HS-5 (cell line): ENCODE measurements at regions not wholly inside any gene's neighbourhood (a gene's known extent, or its start where the extent isn't known, plus 50 kb on each side); places are given as distances from the start of the nearest gene placed in this dataset.
"Not testable (repeated sequence)": the region's sequence is repeated elsewhere in the genome, so short reads cannot be mapped to it uniquely, and the experiment has no call there.

ENCODE experiments used
- DNase-seq: peaks from one replicate; pipeline ENCODE4 v3.0.0-alpha.2; 2012; ENCODE audit warnings: low read depth

DNA sequence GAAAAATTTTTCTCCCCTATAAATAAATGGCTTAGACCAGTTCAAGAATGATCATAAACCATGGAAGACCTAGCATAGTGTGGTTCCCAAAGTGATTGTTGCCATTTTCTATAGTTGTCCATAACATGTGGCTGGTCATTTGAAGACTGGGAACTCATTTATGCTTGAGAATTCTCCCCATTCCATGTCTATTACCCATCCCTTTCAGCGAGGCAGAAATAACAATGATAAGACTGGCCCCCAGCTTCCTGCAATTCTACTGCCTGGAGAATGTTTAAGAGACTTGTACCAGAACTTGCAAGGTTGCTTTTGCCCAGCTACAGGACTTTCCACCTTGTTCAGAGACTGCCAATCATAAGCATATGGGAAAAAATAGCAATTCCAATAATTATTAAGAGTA lies 146.5 kb upstream of the CDH11 start:
- DNase-seq, result no peak

GRCh38 chr16:65263896-65264295 lies 142.0 kb upstream of the CDH11 start:
- no peak for DNase-seq

- no peak for DNase-seq
Measured at GRCh38 chr16:65260746-65261145, 138.9 kb upstream of the CDH11 start.

DNA sequence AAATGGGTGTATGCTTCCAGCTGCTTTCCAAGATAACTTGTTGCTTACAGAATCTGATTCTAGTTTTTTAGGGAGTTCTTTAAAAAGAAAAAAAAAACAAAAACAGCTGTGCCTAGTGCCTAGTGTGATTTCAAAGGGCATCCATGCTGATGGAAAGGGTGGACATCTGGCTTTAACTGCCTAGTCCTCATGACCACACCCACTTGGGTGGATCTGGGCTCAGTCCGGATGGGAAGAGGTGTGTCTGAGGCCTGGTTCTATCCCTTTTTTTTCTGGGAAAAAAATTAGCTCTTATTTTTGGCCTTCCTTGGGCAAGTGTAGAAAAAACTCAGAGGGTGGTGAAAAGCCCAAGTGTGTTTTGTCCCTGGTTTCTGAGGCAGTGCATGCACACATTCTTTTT lies 132.3 kb upstream of the CDH11 start:
- no peak for DNase-seq

GRCh38 chr16:65249768-65250167 lies 127.9 kb upstream of the CDH11 start:
- DNase-seq, result no peak

GRCh38 chr16:65244787-65245186 lies 122.9 kb upstream of the CDH11 start:
- DNase-seq, result no peak

DNA sequence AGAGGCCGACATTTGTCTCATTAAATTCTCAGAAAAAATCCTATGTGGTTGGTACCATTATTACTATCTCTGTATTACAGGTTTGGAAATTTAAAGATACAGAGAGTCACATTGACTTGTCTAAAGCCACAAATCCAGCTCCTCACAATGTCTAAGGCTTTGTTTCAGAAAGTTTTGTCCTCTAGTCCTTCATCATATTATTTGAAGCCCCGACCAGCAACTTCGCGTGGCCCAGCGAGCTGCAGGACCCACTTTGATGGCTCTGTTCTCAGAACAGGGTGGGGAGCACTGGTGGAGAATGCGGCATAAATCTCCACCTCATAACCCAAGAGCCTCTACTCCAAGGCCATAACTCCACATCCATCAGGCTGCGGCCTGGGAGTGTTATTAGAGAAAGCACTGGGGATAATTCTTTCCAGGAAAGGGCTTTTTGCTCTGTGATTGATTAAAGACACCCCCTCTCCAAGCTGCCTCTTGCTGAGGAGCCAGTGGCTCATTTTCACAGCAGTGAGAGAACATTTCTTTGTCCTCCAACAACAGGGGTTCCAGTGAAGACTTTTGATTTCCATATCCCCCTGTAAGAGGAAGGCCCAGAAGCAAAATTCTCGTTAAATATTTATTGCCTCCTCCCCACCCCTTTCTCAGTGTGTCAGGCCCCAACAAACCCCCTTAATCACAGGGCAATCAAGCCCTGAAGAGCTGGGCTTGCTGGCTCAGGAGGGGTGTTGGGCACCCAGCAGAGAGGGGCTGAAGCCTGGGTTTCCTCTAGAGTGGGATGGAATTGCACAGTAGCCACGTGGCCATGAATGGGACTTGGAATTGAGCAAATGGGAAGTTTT lies 113.7 kb upstream of the CDH11 start:
- DNase-seq, result no peak

- DNase-seq, result not testable (repeated sequence)
Measured at GRCh38 chr16:65234721-65235320, 113.0 kb upstream of the CDH11 start.

DNA sequence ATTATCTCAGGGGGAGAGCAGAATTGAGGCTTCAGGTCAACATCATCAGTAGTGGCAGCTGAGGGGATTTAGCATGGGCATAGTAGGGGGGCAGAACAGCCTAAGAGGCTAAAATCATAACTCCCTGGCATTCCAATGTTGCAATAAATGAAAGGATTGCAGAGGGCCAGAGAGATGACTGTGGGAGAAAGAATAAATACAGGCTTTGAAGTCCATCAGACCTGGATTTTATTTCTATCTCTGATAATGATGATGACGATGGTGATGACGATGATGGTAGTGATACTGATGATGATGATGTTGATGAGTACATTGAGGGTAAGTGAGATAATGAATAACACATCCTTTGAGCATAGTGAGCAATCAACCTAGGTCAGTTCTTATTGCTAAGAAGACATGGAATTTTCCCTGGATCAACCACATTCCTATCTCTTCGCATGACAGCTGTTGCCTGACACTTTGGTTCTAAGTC lies 107.4 kb upstream of the CDH11 start:
- peak; percentile 2 for DNase-seq

DNA sequence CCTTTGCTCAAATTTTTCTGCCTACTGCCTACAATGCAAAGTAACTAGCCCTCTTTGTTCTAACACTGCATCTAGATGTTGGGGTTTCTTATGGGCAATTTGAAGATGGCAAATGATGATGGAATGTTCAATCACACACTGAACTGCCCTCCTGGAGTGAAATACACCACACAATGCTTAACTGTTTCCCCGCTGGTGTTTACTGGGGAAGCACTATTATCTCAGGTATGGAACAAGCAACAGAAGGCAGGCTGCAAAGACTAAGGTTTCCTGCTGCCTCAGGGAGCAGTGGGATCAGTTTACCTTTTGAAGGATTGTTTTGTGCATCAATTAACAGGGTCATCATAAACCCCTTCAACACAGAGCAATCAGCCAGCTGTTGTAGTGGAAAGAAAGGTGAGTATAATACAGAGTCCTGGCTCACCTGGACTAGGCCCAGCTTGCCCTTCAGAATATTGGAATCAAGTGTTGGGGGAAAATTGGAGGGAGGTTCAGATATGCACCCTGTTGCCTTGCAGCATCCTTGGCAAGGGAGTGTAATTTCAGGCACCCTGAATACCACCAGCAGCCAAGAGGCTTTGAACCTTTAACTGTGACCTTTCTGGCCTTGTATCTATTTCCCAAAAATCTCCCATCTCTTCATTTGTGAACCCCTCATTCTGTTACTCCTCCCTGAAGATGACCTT lies 105.4 kb upstream of the CDH11 start:
- DNase-seq, result no peak

DNA sequence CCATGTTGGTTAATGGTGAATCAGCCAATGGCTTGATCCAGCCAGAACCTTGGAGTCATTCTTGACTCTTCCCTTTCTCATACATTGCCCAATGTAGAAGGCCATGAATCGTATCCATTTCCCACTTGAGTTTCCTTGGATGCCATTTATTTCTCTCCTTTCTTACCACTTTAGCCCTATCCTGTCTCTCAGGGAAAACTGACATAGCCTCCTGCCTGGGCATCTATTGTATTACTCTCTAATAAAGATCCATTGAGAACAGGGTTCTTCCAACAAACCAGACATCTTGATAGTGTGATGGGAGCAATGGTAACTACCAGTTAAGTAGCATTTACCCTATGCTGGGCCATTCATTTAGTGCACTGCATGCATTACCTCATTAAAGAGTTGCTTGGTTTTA lies 104.2 kb upstream of the CDH11 start:
- no peak for DNase-seq

DNA sequence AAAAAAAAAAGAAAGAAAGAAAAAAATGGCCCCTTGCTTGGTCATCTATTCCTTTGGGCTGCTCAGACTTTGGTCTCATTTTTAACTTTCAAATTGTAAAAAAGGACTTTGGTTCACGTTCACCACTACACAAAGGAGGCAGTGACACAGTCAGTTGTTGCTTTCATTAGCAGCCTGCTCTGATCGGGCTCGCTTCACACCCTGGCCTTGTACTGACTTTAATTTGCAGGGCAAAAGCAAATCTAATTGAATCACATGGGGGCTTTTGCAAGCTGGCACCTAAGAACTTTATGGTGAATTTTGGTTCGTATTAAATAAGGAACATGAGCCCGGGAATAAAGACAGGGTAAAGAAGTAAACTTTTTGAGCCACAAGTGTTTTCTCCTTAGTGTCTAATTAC lies 103.6 kb upstream of the CDH11 start:
- DNase-seq, result no peak

GRCh38 chr16:65224994-65225393 lies 103.1 kb upstream of the CDH11 start:
- no peak for DNase-seq

DNA sequence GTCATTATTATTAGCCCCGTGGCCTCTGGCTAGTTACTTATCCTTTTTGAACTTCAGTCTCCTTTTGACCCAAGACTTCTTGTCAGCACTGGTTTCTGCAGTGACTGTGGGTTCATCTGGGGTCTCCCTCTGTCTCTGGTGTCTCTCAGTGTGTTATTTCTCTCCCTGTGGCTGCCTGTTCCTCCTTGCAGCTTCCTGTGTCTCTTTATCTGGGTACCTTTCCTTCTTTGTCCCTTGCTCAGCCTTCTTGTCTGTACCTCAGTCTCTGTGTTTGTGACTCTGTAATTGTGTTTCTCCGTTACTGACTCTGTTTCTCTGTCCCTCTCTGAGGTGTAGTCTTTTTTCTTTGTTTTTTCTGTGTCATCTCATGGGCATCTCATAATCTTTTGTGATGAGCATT lies 102.6 kb upstream of the CDH11 start:
- DNase-seq, result no peak

DNA sequence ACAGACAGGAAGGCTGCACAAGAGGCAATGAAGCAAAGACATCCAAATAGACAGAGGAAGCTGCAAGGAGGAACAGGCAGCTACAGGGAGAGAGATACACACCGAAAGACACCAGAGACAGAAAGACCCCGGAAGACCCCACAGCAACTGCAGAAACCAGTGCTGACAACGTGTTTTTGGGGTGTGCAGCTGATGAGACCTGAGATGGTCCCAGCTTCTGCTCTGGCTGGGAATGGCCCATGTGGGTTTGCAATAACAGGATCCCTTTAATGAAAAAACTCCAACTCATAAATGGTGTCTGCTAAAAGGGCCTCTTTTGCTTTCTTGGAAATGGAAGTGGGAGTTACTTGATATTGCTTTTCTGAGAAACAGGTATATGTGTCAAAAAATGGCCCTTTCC lies 101.5 kb upstream of the CDH11 start:
- DNase-seq, result no peak

DNA sequence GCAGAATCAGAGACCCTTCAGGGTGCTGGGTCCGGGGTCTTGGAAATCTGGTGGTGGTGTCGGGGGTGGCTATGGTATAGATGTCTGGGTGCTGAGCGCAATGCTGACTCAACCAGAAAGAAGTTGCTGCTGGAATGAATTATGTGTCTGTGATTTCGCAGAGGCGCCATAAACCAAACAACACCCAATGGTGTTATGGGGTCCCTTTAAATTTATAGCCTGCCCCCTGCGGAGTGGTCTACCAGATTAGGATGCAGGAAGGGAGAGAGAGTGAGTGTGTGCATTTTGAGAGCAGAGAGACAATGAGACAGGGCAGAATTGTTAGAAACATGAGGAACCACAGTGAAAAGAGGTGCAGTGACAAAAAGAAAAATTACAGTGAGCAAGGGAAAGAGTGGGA lies 100.7 kb upstream of the CDH11 start:
- no peak for DNase-seq

DNA sequence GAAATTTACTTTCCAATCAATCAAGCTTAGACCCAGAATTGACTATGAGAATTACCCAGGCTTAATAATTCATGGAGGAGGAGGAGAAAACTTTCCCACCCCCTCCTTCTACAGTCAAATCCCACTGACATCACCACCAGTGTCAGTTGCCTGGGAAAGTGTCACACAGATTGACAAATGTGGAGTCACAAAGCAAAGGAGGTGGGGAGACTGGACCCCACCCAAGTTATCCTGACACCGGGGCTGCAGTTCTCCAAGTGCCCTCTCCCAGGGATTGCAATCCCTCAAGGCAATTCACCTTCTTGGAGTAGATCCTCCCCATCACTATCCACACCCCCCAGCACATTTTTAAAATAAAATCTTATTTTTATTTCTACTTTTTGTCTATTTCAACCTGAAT lies 100.2 kb upstream of the CDH11 start:
- no peak for DNase-seq

DNA sequence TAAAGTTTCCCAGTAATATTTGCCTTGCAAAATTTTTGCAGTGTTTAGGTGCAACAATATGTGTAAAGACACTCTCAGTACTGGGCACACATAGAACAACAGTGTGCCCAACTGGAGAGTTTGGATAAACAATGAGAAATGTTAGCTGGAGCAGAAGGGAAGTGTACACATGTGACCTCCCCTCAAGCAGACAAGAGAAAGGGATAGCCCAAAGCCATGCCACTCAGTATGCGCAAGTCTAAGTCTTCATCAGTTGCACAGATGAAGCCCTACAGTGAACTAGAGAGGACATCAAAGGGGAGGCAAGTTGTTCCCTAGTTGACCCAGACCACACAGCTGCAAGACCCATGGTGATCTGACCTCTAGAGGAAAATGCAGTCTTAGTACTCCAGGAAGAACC lies 97.9 kb upstream of the CDH11 start:
- DNase-seq, result no peak

GRCh38 chr16:65218348-65218747 lies 96.5 kb upstream of the CDH11 start:
- no peak for DNase-seq

DNA sequence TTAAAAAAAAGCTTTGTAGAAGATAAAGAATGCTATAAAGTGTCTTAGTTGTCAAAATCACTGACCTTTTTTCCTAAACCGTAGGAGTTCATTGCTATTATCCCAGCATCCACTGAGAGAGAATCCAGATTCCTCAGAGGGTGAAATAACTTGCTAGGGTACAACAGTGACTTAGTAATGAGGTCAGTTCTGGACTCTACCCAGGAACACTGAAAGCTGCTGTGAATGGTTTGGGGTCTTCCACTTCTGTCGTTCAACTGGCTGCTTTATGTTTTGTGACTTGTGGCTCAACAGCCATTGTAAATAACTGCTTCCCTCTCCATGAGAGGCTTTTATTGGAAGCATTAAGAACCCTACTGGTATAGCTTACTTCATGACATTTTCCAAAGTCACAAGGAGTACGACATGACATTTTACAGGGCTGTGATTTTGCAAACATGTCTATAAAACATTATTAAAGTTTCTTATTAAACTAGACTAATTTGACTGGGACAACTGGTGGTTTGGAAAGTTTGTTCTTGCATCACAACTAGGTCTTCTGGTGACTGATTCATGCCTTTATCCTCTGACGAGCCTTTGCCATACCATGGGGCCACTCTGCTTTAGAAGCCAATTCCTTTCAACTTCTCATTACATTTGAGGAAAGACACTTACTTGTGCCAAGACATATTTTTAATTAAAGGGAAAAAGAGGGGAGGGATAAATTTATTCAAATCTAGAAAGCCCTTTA lies 92.2 kb upstream of the CDH11 start:
- DNase-seq, result no peak

DNA sequence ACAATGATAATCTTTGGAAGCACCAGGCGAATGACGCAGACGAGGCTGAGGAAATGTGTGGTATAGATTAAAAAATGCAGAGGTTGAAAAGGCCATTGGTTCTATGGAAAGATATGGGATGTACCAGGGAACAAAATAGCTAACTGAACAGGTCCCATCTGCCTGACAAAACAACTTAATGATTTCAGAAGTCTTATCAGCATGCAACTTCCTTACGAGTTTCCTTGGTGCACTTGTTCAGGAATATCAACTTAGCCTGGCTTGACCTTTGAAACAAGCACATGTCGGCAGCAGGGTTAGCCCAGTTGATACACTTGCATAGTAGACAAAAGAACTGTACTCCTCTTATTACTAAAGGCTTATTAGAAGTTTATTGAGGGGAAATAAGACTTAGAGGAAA lies 90.9 kb upstream of the CDH11 start:
- no peak for DNase-seq

DNA sequence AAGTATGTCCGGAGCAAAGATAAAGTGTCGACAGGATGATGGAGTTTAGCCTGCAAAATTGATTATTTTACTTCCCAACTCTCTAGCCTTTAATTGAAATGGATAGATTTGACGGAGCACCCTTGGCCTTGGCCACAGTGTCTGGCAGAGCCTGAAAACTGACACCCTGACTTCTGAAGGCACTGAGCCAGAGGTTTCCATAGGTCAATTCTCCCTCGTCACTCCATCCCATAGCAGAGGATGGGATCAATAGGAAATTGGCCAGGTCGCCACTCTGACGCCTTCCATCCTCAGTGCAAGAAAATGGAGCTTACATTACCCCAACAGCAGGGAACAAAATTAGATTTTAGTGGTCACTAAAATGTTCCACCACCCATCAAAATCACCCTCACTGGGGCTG lies 90.4 kb upstream of the CDH11 start:
- no peak for DNase-seq

- DNase-seq, result peak; percentile 38
Measured at GRCh38 chr16:65202461-65202860, 80.6 kb upstream of the CDH11 start.
